ENCODE measurements at regions not wholly inside any gene's neighbourhood (a gene's known extent, or its start where the extent isn't known, plus 50 kb on each side); places are given as distances from the start of the nearest gene placed in this dataset.

DNA sequence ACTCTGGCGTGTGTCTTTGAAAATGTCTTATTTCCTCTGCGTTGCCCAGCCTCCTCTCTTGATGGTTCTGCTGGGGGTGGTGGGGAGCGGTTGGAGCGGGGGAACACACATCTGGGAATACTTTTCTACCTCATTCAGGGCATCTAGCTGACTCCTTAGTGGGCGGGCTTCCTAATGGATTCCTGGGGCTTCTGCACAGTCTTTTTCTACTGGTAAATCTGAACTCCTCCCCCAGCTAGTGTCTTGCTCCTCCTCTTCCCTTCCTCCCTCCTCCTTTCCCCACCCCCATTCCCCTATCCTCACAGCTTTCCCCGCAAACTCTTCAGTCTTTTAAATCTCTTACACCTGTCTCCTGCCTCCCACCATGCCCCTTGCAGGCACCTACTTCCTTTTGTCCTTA, 74.4 kb downstream of the PRL start:
- H3K36me3 ChIP-seq (replicated peaks in 1 of 2; ENCODE audit: control insufficient read depth in 1 of 2, insufficient read depth in 2 of 2, low read length in 1 of 2): no peaks in the 10 kb centered on the region
- WGBS (ENCODE audit: low lambda C conversion rate): 97% methylated on average over 6 of the region's 6 CpGs
- DNase-seq: no peak
- no peaks in the 10 kb centered on the region for H3K79me2 ChIP-seq (ENCODE audit: insufficient read depth)
- H3F3A ChIP-seq (replicated peaks; ENCODE audit: insufficient read depth): no peaks in the 10 kb centered on the region
- no peak overlapping the region for H3K27ac ChIP-seq (ENCODE audit: low read depth in 2 of 2, low read length in 1 of 2)
- CTCF ChIA-PET: interaction anchor here (0.7 kb wide), 1 partner anchor 293 kb away, joined by 4 read pairs; no protein-coding TSS in a partner anchor
- no peaks in the 10 kb centered on the region for H3K9me3 ChIP-seq
- no peak for TF ChIP-seq FOSL2 (IDR thresholded peaks at IDR 0.05; ENCODE audit: borderline replicate concordance, low read depth)
- TF ChIP-seq SIN3A (IDR thresholded peaks at IDR 0.05; ENCODE audit: borderline replicate concordance, low read depth, low read length): no peak
- no peak for TF ChIP-seq YY1 (IDR thresholded peaks at IDR 0.05; ENCODE audit: low read depth)
- TF ChIP-seq, protein P1, sequence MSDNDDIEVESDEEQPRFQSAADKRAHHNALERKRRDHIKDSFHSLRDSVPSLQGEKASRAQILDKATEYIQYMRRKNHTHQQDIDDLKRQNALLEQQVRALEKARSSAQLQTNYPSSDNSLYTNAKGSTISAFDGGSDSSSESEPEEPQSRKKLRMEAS (IDR thresholded peaks at IDR 0.05; ENCODE audit: low read depth): no peak
- TF ChIP-seq FOXM1 (IDR thresholded peaks at IDR 0.05; ENCODE audit: low read depth): no peak
- TF ChIP-seq, protein P2, sequence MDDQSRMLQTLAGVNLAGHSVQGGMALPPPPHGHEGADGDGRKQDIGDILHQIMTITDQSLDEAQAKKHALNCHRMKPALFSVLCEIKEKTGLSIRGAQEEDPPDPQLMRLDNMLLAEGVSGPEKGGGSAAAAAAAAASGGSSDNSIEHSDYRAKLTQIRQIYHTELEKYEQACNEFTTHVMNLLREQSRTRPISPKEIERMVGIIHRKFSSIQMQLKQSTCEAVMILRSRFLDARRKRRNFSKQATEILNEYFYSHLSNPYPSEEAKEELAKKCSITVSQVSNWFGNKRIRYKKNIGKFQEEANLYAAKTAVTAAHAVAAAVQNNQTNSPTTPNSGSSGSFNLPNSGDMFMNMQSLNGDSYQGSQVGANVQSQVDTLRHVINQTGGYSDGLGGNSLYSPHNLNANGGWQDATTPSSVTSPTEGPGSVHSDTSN (IDR thresholded peaks at IDR 0.05): no peak
- no peak for TF ChIP-seq GABPA (IDR thresholded peaks at IDR 0.05; ENCODE audit: low read depth)
- TF ChIP-seq RXRA (IDR thresholded peaks at IDR 0.05; ENCODE audit: borderline replicate concordance, low read depth): no peak
- TF ChIP-seq SMC3 (IDR thresholded peaks at IDR 0.05; ENCODE audit: low read depth, low read length): no peak
- no peak overlapping the region for H3K4me3 ChIP-seq (ENCODE audit: low read depth in 2 of 2, low read length in 1 of 2)
- H3K27me3 ChIP-seq (ENCODE audit: insufficient read depth): no peaks in the 10 kb centered on the region
- no peaks in the 10 kb centered on the region for H4K20me1 ChIP-seq (ENCODE audit: insufficient read depth)
- POLR2A ChIA-PET: no interaction called here
- H3K4me1 ChIP-seq (ENCODE audit: control insufficient read depth in 1 of 2, insufficient read depth in 2 of 2, low read depth in 1 of 2, low read length in 1 of 2): no peaks in the 10 kb centered on the region
- no peak overlapping the region for H3K9ac ChIP-seq
- no peak overlapping the region for H2AFZ ChIP-seq (ENCODE audit: low read depth)
- no peaks in the 10 kb centered on the region for H3K9me2 ChIP-seq
- H3K4me2 ChIP-seq: no peak overlapping the region

DNA sequence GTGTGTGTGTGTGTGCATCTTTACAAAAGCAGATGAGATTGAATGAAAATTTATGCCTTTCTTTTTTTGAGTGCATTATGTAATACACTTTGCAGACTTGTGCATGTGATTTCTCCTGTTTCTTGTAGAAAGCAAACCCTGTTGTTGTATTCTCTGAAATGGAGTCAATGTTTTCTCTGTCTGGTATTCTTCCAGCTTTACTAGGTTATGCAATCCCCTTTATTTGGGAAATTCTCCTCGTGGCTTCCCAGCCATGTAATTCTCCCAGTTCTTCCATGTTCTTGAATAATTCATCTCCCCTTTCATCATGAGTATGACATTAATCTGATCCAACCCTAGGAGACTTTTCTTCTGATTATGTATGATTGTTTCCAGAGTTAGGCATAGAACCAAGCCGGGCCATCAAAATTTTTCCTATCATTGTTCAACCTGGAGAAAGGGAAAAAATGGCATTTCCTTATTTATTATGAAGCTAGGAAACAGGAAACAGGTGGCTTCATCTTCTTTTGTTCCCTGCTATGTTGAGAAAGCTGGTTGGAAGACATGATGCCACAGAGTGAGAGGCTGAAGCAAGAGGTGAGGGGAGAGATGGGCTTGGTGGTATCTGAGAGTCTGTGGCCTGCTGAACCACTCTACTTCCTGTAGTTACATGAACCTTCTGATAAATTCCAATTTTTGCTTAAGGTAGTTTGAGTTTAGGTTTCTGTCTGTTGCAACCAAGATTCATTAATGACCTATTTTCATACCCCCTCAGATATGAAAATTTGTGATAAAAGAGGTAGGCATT, 68.8 kb downstream of the PRL start:
- no peaks in the 10 kb centered on the region for H3K9me2 ChIP-seq
- no peaks in the 10 kb centered on the region for H4K20me1 ChIP-seq (ENCODE audit: insufficient read depth)
- H3K4me1 ChIP-seq (ENCODE audit: control insufficient read depth in 1 of 2, insufficient read depth in 2 of 2, low read depth in 1 of 2, low read length in 1 of 2): no peaks in the 10 kb centered on the region
- H3K9me3 ChIP-seq: no peaks in the 10 kb centered on the region
- no peak for TF ChIP-seq ELF1 (IDR thresholded peaks at IDR 0.05)
- no peak for TF ChIP-seq EP300 (IDR thresholded peaks at IDR 0.05; ENCODE audit: borderline replicate concordance in 1 of 2, low read depth in 1 of 2, low read length in 1 of 2)
- no peak for TF ChIP-seq RAD21 (IDR thresholded peaks at IDR 0.05; ENCODE audit: low read length)
- TF ChIP-seq TAF1 (IDR thresholded peaks at IDR 0.05; ENCODE audit: borderline replicate concordance, low read depth, low read length): no peak
- TF ChIP-seq RXRA (IDR thresholded peaks at IDR 0.05; ENCODE audit: borderline replicate concordance, low read depth): no peak
- TF ChIP-seq, protein P3, sequence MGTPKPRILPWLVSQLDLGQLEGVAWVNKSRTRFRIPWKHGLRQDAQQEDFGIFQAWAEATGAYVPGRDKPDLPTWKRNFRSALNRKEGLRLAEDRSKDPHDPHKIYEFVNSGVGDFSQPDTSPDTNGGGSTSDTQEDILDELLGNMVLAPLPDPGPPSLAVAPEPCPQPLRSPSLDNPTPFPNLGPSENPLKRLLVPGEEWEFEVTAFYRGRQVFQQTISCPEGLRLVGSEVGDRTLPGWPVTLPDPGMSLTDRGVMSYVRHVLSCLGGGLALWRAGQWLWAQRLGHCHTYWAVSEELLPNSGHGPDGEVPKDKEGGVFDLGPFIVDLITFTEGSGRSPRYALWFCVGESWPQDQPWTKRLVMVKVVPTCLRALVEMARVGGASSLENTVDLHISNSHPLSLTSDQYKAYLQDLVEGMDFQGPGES (IDR thresholded peaks at IDR 0.05; ENCODE audit: low read depth, low read length): no peak
- TF ChIP-seq SIN3A (IDR thresholded peaks at IDR 0.05; ENCODE audit: borderline replicate concordance, low read depth, low read length): no peak
- TF ChIP-seq, protein P4, sequence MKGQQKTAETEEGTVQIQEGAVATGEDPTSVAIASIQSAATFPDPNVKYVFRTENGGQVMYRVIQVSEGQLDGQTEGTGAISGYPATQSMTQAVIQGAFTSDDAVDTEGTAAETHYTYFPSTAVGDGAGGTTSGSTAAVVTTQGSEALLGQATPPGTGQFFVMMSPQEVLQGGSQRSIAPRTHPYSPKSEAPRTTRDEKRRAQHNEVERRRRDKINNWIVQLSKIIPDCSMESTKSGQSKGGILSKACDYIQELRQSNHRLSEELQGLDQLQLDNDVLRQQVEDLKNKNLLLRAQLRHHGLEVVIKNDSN (IDR thresholded peaks at IDR 0.05; ENCODE audit: borderline replicate concordance, low read depth): no peak
- TF ChIP-seq MEF2A (IDR thresholded peaks at IDR 0.05; ENCODE audit: borderline replicate concordance, low read depth): no peak
- TF ChIP-seq RCOR1 (IDR thresholded peaks at IDR 0.05; ENCODE audit: low read length): no peak
- TF ChIP-seq, protein P5, sequence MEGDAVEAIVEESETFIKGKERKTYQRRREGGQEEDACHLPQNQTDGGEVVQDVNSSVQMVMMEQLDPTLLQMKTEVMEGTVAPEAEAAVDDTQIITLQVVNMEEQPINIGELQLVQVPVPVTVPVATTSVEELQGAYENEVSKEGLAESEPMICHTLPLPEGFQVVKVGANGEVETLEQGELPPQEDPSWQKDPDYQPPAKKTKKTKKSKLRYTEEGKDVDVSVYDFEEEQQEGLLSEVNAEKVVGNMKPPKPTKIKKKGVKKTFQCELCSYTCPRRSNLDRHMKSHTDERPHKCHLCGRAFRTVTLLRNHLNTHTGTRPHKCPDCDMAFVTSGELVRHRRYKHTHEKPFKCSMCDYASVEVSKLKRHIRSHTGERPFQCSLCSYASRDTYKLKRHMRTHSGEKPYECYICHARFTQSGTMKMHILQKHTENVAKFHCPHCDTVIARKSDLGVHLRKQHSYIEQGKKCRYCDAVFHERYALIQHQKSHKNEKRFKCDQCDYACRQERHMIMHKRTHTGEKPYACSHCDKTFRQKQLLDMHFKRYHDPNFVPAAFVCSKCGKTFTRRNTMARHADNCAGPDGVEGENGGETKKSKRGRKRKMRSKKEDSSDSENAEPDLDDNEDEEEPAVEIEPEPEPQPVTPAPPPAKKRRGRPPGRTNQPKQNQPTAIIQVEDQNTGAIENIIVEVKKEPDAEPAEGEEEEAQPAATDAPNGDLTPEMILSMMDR (IDR thresholded peaks at IDR 0.05): no peak
- TF ChIP-seq EZH2phosphoT487 (IDR thresholded peaks at IDR 0.05; ENCODE audit: borderline replicate concordance, low read depth): no peak
- no peak for TF ChIP-seq POLR2AphosphoS5 (IDR thresholded peaks at IDR 0.05; ENCODE audit: low read depth, low read length)
- no peak for TF ChIP-seq MXI1 (IDR thresholded peaks at IDR 0.05; ENCODE audit: low read depth, low read length)
- TF ChIP-seq YY1 (IDR thresholded peaks at IDR 0.05; ENCODE audit: low read depth): no peak
- TF ChIP-seq NFIC (IDR thresholded peaks at IDR 0.05; ENCODE audit: borderline replicate concordance): no peak
- no peaks in the 10 kb centered on the region for H3F3A ChIP-seq (replicated peaks; ENCODE audit: insufficient read depth)
- WGBS (ENCODE audit: low lambda C conversion rate): 59% methylated on average over 2 of the region's 2 CpGs
- no peak overlapping the region for H2AFZ ChIP-seq (ENCODE audit: low read depth)
- H3K9ac ChIP-seq: no peak overlapping the region
- DNase-seq: no peak
- H3K36me3 ChIP-seq (replicated peaks in 1 of 2; ENCODE audit: control insufficient read depth in 1 of 2, insufficient read depth in 2 of 2, low read length in 1 of 2): no peaks in the 10 kb centered on the region
- no peaks in the 10 kb centered on the region for H3K27me3 ChIP-seq (ENCODE audit: insufficient read depth)
- H3K4me3 ChIP-seq (ENCODE audit: low read depth in 2 of 2, low read length in 1 of 2): no peak overlapping the region
- POLR2A ChIA-PET: no interaction called here
- H3K4me2 ChIP-seq: no peak overlapping the region
- CTCF ChIA-PET: no interaction called here
- H3K27ac ChIP-seq (ENCODE audit: low read depth in 2 of 2, low read length in 1 of 2): no peak overlapping the region
- H3K79me2 ChIP-seq (ENCODE audit: insufficient read depth): no peaks in the 10 kb centered on the region
